Chondrocyte (in vitro differentiated cells): ENCODE measurements at regions not wholly inside any gene's neighbourhood (a gene's known extent, or its start where the extent isn't known, plus 50 kb on each side); places are given as distances from the start of the nearest gene placed in this dataset.

Experiments
- DNase-seq: peaks from one replicate; pipeline ENCODE4 v3.0.0; 2021; ENCODE audit warnings: mixed read lengths, low spot score
- H3K27ac Mint-ChIP-seq: one replicate; pipeline ENCODE4 v1.8.0; 2021; ENCODE audit warnings: mild to moderate bottlenecking, moderate library complexity, mixed read lengths; ENCODE audit not compliant: unreplicated experiment
- H3K27me3 Mint-ChIP-seq: 2 replicates; pipeline ENCODE4 v1.8.0; 2021; ENCODE audit warnings: low read depth, mixed read lengths
- H3K36me3 Mint-ChIP-seq: 2 replicates; pipeline ENCODE4 v1.8.0; 2021; ENCODE audit warnings: low read depth, mixed read lengths
- H3K4me1 Mint-ChIP-seq: 2 replicates; pipeline ENCODE4 v1.8.0; 2021; ENCODE audit warnings: low read depth, mild to moderate bottlenecking, mixed read lengths
- H3K4me3 Mint-ChIP-seq: one replicate; pipeline ENCODE4 v1.8.0; 2021; ENCODE audit warnings: mild to moderate bottlenecking, moderate library complexity, mixed read lengths; ENCODE audit not compliant: unreplicated experiment
- H3K9me3 Mint-ChIP-seq: 2 replicates; pipeline ENCODE4 v1.8.0; 2021; ENCODE audit warnings: low read depth, mixed read lengths
- TF ChIP-seq, protein P1 (sequence below): fragments of 200-600 bp; sonication (generic); IDR thresholded peaks from 2 replicates; pipeline ENCODE4 v1.5.0; 2021; ENCODE audit warnings: antibody characterized with exemption, mild to moderate bottlenecking, moderate library complexity

DNA sequence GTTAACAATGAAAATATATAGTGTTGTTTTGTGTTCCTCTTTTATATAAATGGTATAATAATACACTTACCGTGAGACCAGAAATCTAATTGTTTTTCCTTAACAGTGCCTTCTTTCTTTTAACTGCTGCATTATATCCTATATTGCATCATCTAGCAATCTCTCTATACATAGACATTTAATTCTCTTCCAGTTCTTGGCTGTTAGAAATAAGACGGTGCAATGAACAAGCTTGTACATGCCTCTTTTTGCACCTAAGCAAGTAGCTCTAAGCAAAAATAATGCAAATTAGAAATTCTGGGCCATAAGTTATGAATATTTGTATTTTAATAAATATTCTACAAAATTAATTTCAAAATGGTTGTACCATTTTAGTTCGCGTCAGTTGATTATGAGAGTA, 55.9 kb upstream of the AHR start:
- TF ChIP-seq, protein P1, sequence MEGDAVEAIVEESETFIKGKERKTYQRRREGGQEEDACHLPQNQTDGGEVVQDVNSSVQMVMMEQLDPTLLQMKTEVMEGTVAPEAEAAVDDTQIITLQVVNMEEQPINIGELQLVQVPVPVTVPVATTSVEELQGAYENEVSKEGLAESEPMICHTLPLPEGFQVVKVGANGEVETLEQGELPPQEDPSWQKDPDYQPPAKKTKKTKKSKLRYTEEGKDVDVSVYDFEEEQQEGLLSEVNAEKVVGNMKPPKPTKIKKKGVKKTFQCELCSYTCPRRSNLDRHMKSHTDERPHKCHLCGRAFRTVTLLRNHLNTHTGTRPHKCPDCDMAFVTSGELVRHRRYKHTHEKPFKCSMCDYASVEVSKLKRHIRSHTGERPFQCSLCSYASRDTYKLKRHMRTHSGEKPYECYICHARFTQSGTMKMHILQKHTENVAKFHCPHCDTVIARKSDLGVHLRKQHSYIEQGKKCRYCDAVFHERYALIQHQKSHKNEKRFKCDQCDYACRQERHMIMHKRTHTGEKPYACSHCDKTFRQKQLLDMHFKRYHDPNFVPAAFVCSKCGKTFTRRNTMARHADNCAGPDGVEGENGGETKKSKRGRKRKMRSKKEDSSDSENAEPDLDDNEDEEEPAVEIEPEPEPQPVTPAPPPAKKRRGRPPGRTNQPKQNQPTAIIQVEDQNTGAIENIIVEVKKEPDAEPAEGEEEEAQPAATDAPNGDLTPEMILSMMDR, result no peak
- H3K36me3 Mint-ChIP-seq, result no peaks in the 10 kb centered on the region
- no peak for DNase-seq
- H3K4me1 Mint-ChIP-seq, result peaks cover 15% of the 10 kb centered on the region
- no peak overlapping the region for H3K27ac Mint-ChIP-seq
- no peaks in the 10 kb centered on the region for H3K9me3 Mint-ChIP-seq
- no peak overlapping the region for H3K4me3 Mint-ChIP-seq
- no peaks in the 10 kb centered on the region for H3K27me3 Mint-ChIP-seq

DNA sequence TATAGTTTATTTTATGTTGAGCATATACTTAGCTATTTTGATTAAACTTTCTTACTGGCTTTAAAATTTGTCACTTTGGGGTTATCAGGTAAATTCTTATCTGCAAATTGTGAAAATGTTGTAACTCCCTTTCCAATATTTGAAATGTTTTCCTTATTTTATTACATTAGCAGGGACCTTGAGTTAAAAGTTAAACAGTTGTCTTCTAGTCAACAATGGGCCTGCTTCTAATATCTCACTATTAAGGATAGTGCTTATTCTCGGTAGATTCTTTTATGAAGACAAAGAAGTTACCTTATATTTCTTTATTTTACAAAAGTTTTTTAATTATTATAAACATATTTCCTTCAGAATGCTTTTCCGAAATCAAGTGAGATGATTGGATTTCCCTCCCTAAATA, 53.7 kb upstream of the AHR start:
- no peak overlapping the region for H3K4me3 Mint-ChIP-seq
- H3K36me3 Mint-ChIP-seq, result no peaks in the 10 kb centered on the region
- H3K27me3 Mint-ChIP-seq, result no peaks in the 10 kb centered on the region
- H3K27ac Mint-ChIP-seq, result no peak overlapping the region
- H3K9me3 Mint-ChIP-seq, result no peaks in the 10 kb centered on the region
- H3K4me1 Mint-ChIP-seq, result peaks cover 6% of the 10 kb centered on the region
- no peak for DNase-seq
- TF ChIP-seq, protein P1, result no peak

GRCh38 chr7:17247357-17247756, 51.1 kb upstream of the AHR start:
- no peaks in the 10 kb centered on the region for H3K4me1 Mint-ChIP-seq
- TF ChIP-seq, protein P1, result no peak
- no peak for DNase-seq
- no peaks in the 10 kb centered on the region for H3K9me3 Mint-ChIP-seq
- no peak overlapping the region for H3K4me3 Mint-ChIP-seq
- no peaks in the 10 kb centered on the region for H3K27me3 Mint-ChIP-seq
- H3K27ac Mint-ChIP-seq, result no peak overlapping the region
- no peaks in the 10 kb centered on the region for H3K36me3 Mint-ChIP-seq

DNA sequence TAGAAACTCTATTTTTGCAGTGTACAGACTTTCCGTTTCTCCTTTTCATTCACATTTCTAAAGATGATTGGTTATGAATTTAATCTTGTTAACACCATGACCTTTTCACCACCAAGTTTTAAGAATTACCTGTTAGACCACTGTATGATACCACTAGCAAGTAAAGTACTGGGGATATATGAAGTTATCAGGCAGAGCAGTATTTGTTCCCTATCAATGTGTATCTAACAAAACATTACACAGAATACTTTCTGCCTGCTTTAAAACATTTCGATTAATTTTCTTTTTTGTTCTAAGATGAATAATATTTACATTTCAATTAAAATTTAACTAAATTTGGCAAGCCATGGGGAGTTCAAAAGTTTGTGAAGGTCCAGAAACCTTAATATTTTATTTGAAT, 49.9 kb upstream of the AHR start:
- no peak overlapping the region for H3K4me3 Mint-ChIP-seq
- DNase-seq, result no peak
- no peaks in the 10 kb centered on the region for H3K36me3 Mint-ChIP-seq
- H3K27me3 Mint-ChIP-seq, result no peaks in the 10 kb centered on the region
- TF ChIP-seq, protein P1, result no peak
- H3K9me3 Mint-ChIP-seq, result no peaks in the 10 kb centered on the region
- no peak overlapping the region for H3K27ac Mint-ChIP-seq
- H3K4me1 Mint-ChIP-seq, result no peaks in the 10 kb centered on the region
